Activated CD8-positive, alpha-beta memory T cell treated with anti-CD3 and anti-CD28 coated beads for 36 hours (primary cell): ENCODE measurements at regions not wholly inside any gene's neighbourhood (a gene's known extent, or its start where the extent isn't known, plus 50 kb on each side); places are given as distances from the start of the nearest gene placed in this dataset.

Experiments
- CTCF ChIA-PET: fragments of 350-600 bp; sonication (Branson Sonifier 250); formaldehyde crosslinking; loops from one replicate; lab custom pipeline; 2021; ENCODE audit warnings: antibody characterized with exemption; lab: Charles Lee
- POLR2A ChIA-PET: fragments of 350-600 bp; sonication (Branson Sonifier 250); formaldehyde crosslinking; loops from one replicate; lab custom pipeline; 2021; ENCODE audit warnings: antibody characterized with exemption; lab: Charles Lee

DNA sequence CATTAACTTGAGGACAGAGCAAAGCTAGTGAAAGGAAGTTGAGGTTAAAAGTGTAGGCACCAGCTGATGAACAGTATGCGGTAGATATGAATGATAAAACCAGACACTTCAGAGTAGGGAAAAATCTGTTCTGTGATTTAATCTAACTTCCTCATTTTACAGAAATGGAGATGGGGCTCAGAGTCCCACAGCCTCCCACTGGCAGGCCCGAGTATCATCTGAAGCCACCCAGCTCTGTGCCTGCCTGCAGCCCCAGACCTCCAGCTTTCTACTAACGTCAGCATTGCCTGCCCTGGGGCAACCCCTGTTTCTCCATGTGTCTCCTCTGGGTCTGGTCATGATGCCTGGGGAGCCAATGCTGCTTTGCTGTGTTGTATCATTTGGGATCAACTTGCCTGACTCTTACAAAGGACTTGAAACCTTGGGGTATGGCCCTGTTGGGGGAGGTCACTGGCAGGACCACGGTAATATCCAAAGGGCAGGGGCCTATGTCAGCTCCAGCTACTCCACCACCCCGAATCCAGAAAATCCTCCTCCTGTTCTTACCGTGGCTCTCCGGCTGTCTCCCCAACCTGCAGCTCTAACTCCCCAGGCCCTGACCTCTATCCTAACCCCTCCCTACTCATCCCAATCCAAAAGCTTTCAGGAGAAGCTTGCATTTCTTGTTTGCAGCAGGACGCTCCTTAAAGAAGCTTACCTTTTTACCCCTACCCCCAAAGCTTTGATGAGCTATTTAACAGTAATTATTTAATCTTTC is 56.2 kb upstream of the NPY start:
- POLR2A ChIA-PET, result no interaction called here
- CTCF ChIA-PET, result no interaction called here

- CTCF ChIA-PET, result no interaction called here
- POLR2A ChIA-PET, result no interaction called here
These were observed 54.3 kb upstream of the NPY start for GRCh38 chr7:24229481-24230226.

DNA sequence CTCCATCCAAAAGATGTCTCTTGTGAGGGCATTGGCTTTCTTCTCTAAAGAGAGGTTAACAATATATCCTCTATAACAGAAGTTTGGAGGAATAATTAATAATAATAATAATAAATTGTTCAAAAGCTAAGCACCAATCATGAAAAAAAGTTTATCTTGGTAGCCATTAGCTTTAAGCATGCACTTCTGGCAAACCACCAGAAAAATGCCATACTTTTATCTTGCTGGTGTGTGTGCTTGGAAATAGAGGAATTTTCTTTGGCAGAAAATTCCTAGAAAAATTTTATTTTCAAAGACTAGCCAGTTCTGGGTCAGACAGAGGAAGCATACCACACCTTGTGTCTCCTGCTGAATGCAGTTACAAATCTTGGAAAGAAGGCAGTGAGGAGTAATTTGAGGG is 52.5 kb upstream of the NPY start:
- CTCF ChIA-PET, result no interaction called here
- POLR2A ChIA-PET, result no interaction called here

GRCh38 chr7:24233386-24233785 is 50.6 kb upstream of the NPY start:
- POLR2A ChIA-PET, result no interaction called here
- CTCF ChIA-PET, result no interaction called here
